Endodermal cell (in vitro differentiated cells): ENCODE measurements at regions not wholly inside any gene's neighbourhood (a gene's known extent, or its start where the extent isn't known, plus 50 kb on each side); places are given as distances from the start of the nearest gene placed in this dataset.

Experiments
- DNase-seq: peaks from one replicate; pipeline ENCODE4 v3.0.0-alpha.2; 2017
- H3K27ac ChIP-seq: 2 replicates; pipeline ENCODE4 v1.5.1; 2013; ENCODE audit warnings: mild to moderate bottlenecking, low read depth, low read length, moderate library complexity
- H3K27me3 ChIP-seq: 2 replicates; pipeline ENCODE4 v1.6.1; 2013; ENCODE audit warnings: mild to moderate bottlenecking, low read length, moderate library complexity; ENCODE audit not compliant: insufficient read depth, control insufficient read depth, poor library complexity, severe bottlenecking
- H3K36me3 ChIP-seq: 2 replicates; pipeline ENCODE4 v1.7.0; 2013; ENCODE audit warnings: mild to moderate bottlenecking, low read length, moderate library complexity; ENCODE audit not compliant: control insufficient read depth, insufficient read depth
- H3K4me1 ChIP-seq: one replicate; pipeline ENCODE4 v1.7.0; 2013; ENCODE audit warnings: low read length; ENCODE audit not compliant: control insufficient read depth, insufficient read depth
- H3K4me3 ChIP-seq: 2 replicates; pipeline ENCODE4 v1.5.1; 2013; ENCODE audit warnings: mild to moderate bottlenecking, low read length, moderate library complexity
- H3K9ac ChIP-seq: 2 replicates; pipeline ENCODE4 v1.6.1; 2013; ENCODE audit warnings: mild to moderate bottlenecking, low read length, moderate library complexity; ENCODE audit not compliant: poor library complexity, severe bottlenecking; ENCODE audit errors: extremely low read depth
- H3K9me3 ChIP-seq: 2 replicates; pipeline ENCODE4 v1.6.1; 2013; ENCODE audit warnings: mild to moderate bottlenecking, low read length, moderate library complexity; ENCODE audit not compliant: control insufficient read depth
- H3K27ac Mint-ChIP-seq: 2 replicates; pipeline ENCODE4 v1.8.0; 2020; ENCODE audit warnings: mixed read lengths
- H3K27me3 Mint-ChIP-seq: 2 replicates; pipeline ENCODE4 v1.8.0; 2021; ENCODE audit warnings: mild to moderate bottlenecking, mixed read lengths; ENCODE audit not compliant: insufficient read depth
- H3K36me3 Mint-ChIP-seq: 2 replicates; pipeline ENCODE4 v1.8.0; 2020; ENCODE audit warnings: low read depth, mixed read lengths
- H3K4me1 Mint-ChIP-seq: 2 replicates; pipeline ENCODE4 v1.8.0; 2020; ENCODE audit warnings: mixed read lengths
- H3K4me3 Mint-ChIP-seq: 2 replicates; pipeline ENCODE4 v1.8.0; 2020; ENCODE audit warnings: mild to moderate bottlenecking, moderate library complexity, mixed read lengths
- H3K9me3 Mint-ChIP-seq: 2 replicates; pipeline ENCODE4 v1.8.0; 2020; ENCODE audit warnings: mild to moderate bottlenecking, mixed read lengths
- CTCF ChIP-seq: fragments of 200-600 bp; sonication (generic); conservative IDR thresholded peaks from 2 replicates; pipeline ENCODE4 v1.5.0; 2021; ENCODE audit warnings: antibody characterized with exemption, mild to moderate bottlenecking
- WGBS, 2 experiments: methylation state at CpG; one replicate each; pipeline versions ENCODE4 v1.1.5 to v1.1.7; 2013; ENCODE audit warnings: missing lambda C conversion rate in 2 of 2, mixed read lengths in 1 of 2; ENCODE audit not compliant: insufficient coverage in 1 of 2, insufficient read length in 1 of 2; 5-methylcytosine and 5-hydroxymethylcytosine counted together

GRCh38 chr2:151138507-151138906, 123.2 kb downstream of the RBM43 start:
- H3K9me3 ChIP-seq = no peaks in the 10 kb centered on the region
- H3K36me3 Mint-ChIP-seq = no peaks in the 10 kb centered on the region

GRCh38 chr2:151137526-151137925, 124.1 kb downstream of the RBM43 start:
- no peak for TF ChIP-seq CTCF
- H3K4me1 Mint-ChIP-seq = no peaks in the 10 kb centered on the region
- WGBS, 2 experiments = 95% methylated on average over 4 of the region's 5 CpGs; no CpG with 5 or more reads in 1 of the 2 experiments

More at GRCh38 chr2:151138507-151138906, 123.2 kb downstream of the RBM43 start:
- WGBS, 2 experiments = 94 to 100% methylated on average over 2 of the region's 2 CpGs
- no peak for TF ChIP-seq CTCF
- Histone ChIP-seq H3K36me3 (no peaks in the 10 kb centered on the region), H3K27ac (no peak overlapping the region), H3K4me1 (no peaks in the 10 kb centered on the region), H3K9ac (no peak overlapping the region), H3K4me3 (no peak overlapping the region), H3K27me3 (no peaks in the 10 kb centered on the region)
- H3K27me3 Mint-ChIP-seq = no peaks in the 10 kb centered on the region
- no peaks in the 10 kb centered on the region for H3K4me1 Mint-ChIP-seq
- no peak for DNase-seq
- no peak overlapping the region for H3K27ac Mint-ChIP-seq
- H3K9me3 Mint-ChIP-seq = no peaks in the 10 kb centered on the region
- no peak overlapping the region for H3K4me3 Mint-ChIP-seq

GRCh38 chr2:151120011-151120410, 141.7 kb downstream of the RBM43 start:
- DNase-seq = no peak
- 86 to 90% methylated on average over 1 to 2 of the region's 2 CpGs for WGBS, 2 experiments
- no peak overlapping the region for H3K4me3 ChIP-seq
- Mint-ChIP-seq H3K9me3 (peaks cover 18% of the 10 kb centered on the region), H3K27me3 (no peaks in the 10 kb centered on the region), H3K4me3 (no peak overlapping the region), H3K27ac (no peak overlapping the region), H3K4me1 (no peaks in the 10 kb centered on the region), H3K36me3 (no peaks in the 10 kb centered on the region)
- H3K36me3 ChIP-seq = no peaks in the 10 kb centered on the region
- H3K9me3 ChIP-seq = peaks cover 17% of the 10 kb centered on the region
- H3K27me3 ChIP-seq = no peaks in the 10 kb centered on the region
- H3K4me1 ChIP-seq = no peaks in the 10 kb centered on the region
- H3K9ac ChIP-seq = no peak overlapping the region
- no peak for TF ChIP-seq CTCF
- H3K27ac ChIP-seq = no peak overlapping the region

More at GRCh38 chr2:151137526-151137925, 124.1 kb downstream of the RBM43 start:
- DNase-seq = no peak
- no peaks in the 10 kb centered on the region for H3K9me3 ChIP-seq
- no peaks in the 10 kb centered on the region for H3K4me1 ChIP-seq
- no peak overlapping the region for H3K27ac ChIP-seq
- no peak overlapping the region for H3K4me3 ChIP-seq
- no peaks in the 10 kb centered on the region for H3K27me3 ChIP-seq
- H3K36me3 ChIP-seq = no peaks in the 10 kb centered on the region
- Mint-ChIP-seq H3K36me3 (no peaks in the 10 kb centered on the region), H3K27me3 (no peaks in the 10 kb centered on the region), H3K4me3 (no peak overlapping the region), H3K27ac (no peak overlapping the region), H3K9me3 (no peaks in the 10 kb centered on the region)
- no peak overlapping the region for H3K9ac ChIP-seq
